ENCODE measurements at regions not wholly inside any gene's neighbourhood (a gene's known extent, or its start where the extent isn't known, plus 50 kb on each side); places are given as distances from the start of the nearest gene placed in this dataset.

DNA sequence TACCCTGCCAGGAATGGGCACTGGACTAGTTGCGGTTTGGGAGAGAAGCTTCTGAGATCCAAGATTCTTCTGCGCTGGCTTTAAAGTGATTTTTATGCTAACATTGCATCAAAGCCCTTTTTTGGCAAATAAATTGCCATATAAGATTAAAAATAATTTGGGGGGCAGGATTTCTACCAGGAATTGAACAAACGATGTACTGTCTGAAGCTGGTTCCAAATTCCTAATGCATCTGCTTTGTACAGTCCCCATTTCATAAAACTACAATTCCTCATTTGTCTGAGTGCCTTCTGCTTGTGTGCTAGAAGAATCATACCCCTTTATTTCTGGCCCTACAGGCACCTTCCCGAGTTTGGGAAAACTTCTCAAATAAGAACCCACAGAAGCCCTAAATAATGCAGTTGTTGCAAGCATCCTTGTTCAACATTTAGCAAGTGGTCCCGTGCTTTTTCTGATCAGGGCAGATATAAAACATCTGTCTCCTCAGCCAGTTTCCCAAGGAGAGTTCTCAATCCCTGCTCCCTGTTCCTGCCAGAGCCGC, 349.7 kb downstream of the PTEN start:
- DNase-seq, result no peak

DNA sequence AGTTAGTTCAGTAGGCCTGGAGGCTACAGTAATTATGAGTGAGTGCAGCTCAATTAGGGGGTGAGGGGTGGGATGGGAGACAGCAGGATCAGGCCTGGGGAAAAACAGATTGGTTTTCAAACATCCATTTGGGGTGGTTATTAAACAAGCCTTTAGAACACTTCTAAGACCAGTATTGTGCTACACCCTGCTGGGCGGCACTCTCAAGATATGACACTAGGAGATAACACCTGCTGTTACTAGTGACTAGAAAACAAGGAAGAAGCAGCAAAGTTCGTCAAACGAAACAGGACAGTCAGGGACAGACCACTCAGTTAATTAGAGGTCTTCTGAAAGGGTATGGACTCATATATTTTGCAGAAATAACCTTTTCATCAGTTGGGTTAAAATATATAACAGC, 353.6 kb downstream of the PTEN start:
- DNase-seq, result no peak

DNA sequence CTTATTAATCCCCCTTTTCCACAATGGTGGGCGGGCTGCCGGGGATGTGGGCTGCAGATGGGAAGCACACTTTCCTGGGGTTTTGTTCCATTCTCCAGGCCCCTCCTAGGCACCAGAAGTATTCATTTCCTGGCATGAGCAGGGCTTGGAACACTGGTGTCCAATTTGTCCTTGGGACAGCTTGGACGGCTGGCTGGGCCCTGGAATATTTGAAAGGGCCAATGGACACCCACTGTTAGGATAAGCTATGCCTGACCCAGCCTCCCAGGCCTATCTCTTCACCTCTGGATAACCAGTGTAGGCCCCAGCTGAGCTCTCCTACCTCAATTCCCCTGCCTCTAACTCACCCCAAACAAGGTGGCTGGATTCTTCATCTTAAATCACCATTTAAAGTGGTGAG, 354.9 kb downstream of the PTEN start:
- no peak for DNase-seq

GRCh38 chr10:88219753-88220152, 356.3 kb downstream of the PTEN start:
- DNase-seq, result no peak

DNA sequence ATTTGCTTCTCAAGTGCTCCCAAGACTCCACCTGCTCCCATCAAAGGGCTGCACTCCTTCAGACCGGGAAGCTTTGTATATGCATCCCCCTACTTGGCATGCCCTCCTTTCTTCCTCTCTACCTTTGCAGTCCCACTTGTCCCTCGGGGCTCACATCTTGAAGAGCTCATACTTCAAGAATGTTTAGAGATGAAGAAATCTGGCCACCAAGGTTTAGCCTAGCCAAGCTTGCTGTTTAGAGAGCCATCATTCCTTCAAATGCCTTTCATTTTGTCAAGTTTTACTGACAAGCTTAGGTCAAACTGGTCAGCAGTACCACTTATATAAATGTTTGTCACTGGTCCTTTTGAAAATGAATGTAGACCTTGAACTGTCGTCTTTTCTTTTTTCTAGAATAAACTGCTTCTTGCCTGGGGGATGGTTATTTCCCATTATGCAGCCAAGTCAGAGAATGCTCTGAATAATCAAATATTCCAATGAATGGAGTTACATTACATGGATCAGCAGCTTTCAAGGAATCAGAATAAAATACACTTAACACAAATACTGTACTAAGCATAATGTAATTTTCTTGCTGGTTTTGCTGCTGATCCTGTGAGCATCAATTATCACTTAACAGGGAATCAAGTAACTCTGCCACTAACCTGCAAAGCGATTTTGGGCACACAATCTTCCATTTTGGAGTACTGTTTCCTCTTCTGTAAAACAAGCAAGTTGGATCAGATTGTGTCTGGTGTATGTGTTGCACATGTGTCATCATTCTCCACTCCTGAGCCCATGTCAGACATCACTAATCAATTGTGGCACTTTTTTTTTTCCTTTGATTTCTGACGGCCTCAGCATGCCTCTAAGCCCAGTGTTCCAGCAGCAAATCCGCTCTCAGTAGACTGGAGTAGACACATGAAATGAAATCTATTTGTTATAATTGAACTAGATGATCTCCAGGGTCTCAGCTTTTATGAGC, 357.9 kb downstream of the PTEN start:
- DNase-seq, result no peak

GRCh38 chr10:88222881-88223280, 359.5 kb downstream of the PTEN start:
- DNase-seq, result no peak
